GM18861 (cell line): ENCODE measurements at regions not wholly inside any gene's neighbourhood (a gene's known extent, or its start where the extent isn't known, plus 50 kb on each side); places are given as distances from the start of the nearest gene placed in this dataset.

Source experiments
- ATAC-seq: cut with Tn5 transposase; IDR thresholded peaks from one replicate; pipeline ENCODE4 v1.9.1; 2021; ENCODE audit not compliant: unreplicated experiment

DNA sequence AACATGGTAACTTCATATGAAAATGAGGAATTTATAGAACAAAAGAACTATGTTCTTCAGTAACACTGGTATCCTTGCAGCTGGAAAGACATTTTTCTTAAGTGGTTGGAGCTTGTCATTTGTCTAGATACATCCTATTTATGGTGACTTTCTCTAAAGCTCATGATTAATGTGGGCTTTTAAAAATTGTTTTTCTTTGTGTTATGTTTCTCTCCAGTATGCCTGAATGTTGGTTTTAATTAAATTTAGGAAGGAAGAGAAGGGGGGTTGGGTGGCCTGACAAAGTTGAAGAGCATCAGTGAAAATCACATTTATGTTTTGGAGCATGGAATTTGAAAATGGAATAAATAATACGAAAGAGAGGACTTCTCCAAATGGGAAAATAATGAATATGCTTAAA is 457.1 kb upstream of the ETAA1 start:
- no peak for ATAC-seq

DNA sequence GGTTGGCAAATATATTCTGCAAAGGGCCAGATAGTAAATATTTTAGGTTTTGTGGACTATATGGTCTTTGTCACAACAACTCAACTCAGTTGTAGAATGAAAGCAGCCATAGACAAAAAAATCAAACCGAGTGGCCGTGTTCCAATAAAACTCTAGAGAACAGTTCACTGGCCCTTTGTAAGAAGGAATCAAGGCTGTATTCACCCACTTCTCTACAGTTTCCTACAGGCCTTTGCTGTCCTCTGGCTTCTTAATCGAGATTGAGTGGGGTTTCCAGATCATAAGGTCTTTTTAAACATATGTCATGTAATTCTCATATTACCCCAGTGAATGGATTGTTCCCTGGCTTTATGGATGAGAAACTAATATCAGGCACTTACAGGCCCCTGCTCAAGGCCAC is 448.9 kb upstream of the ETAA1 start:
- no peak for ATAC-seq

DNA sequence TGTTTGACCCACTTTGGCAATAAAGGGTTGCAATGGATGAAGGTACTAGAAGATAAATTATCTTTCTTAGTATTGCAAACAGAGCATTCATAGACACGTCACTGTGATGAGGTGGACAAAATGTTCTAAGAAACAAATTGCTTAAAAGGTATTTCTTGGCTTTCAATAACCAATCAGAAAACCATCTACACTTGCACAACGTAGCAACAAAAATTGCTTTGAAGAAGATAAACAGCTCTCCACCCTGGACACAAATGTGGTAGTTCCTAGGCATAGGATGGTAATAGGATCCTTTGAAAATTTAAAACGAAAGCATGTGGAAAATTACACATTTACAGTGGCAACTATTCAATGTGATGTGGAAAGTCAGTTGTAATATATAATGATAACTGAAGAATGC is 439.9 kb upstream of the ETAA1 start:
- no peak for ATAC-seq

DNA sequence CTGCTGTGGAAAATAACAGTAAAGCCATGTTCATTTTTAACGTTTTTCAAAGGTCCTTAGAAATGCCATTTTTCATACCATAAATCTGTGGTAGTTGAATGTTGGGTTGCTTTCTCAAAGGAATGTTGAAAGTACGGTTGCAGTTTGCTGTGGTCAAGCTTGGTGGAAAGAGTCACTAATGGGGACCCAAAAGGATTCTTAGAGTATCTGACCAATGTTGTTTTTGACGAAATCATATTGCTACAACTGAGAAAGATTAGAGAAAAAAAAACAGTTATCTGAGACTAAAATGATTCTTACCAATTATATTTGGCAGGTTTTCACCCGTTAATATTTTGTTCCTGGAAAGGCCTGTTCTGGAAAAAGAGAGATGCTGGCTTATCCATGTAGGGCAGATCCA is 439.5 kb upstream of the ETAA1 start:
- ATAC-seq: no peak

DNA sequence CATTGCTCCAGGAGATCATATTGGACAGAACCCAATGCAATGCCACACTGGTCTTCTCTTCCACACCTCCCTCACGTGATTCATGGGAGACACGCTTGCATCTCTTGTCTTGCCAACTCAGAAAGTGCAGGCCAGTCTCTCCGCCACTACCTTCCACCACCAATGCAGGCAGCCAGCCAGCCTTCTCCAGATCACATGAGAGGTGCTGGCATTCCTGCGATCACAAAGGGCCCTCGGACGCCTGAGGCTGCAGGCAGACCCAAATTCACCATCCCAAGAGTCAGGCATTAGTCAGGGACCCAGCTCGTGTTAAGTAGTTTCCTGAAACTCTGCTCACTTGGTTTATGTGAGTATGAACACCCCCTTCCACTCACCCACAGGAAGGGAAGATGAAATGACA is 437.0 kb upstream of the ETAA1 start:
- ATAC-seq: no peak

DNA sequence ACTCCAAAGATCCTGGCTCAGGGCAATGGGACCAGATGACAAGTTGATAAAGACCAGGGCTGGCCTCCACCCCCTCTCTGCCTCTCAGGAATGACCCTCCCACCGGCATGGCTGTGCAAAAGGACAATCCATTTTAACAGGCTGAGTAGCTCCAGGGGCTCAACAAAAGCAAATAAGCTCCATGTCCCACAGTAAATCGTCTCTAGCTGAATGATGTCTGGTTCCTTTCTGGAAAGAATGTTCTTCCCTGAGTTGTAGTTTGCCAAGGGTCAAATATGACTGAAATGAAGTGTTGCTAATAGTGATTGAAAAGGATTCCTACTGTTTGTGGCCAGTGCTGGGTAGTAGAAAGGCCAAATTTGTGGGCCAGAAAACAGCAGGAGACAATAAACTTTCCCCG is 434.4 kb upstream of the ETAA1 start:
- no peak for ATAC-seq

DNA sequence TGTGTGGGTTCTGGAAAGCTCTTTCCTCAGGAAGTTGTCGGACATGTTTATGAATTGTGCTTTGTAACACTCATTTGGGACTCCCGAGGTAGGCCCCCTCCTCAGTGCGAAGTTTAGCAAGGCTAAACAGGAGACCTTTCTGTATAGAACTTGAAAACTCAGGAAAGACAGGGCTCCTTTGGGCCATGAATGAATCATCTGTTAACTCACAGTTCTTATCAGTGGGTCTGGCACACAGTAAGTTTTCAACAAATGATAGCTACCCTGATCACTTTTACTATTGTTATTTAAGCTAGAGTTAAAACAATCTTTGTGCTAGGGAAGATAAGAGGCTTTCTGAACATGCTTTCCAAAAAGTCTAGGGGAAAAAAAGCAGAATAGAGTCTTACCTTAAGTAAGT is 430.5 kb upstream of the ETAA1 start:
- ATAC-seq: no peak

DNA sequence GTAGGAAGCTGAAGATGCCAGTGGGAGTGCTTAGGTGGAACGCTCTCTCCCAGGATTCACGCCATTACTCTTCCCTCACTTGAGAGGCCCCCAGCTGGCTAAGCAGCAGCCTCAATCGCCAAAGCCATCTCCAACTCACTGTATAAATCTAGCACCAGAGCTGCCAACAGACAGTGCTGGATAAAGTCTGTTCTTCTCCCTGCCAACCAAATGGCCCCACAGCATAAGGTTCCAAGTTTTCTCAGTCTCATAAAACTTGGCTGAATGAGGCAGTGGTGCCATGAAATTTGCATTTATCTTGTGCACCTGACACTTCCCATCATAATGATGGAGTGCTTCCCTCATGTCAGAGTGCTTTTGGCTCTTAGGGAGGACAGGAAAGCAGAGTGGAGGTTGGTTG is 428.2 kb upstream of the ETAA1 start:
- no peak for ATAC-seq

DNA sequence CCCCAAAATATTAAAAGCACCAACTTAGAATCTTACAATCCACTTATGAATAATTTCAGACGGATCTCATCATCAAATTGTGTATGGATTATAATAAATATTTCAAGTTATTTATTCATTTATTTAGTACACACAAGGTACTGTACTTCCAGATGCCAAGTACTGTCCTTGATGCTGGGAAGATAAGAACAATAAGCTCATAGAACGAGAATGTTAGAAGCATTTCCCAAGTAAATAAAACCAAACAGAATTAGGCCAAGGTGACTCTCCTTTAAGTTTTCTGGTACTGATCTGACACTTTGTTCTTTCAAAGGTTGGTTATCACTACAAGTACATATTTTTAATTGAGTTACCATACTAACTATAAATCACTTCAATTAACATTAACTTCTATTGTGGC is 416.1 kb upstream of the ETAA1 start:
- no peak for ATAC-seq

DNA sequence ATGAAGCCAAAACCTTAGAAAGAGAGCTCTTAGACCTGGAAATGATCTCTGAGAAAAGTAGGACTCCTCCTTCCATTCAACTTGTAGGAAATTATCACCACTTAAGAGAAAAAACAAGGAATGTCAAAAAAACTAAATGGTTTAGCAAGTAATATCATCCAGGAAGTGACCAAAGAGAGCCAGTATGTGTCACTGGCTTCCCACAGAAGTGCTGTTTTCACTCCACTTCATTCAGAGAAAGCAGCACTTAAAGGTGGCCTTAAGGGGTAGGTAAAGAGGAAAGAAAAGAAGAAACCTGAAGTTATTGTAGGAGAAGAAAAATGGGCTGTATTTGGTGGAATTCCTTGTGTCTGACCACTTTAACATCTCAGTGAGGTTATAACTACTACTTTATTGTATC is 414.4 kb upstream of the ETAA1 start:
- no peak for ATAC-seq

DNA sequence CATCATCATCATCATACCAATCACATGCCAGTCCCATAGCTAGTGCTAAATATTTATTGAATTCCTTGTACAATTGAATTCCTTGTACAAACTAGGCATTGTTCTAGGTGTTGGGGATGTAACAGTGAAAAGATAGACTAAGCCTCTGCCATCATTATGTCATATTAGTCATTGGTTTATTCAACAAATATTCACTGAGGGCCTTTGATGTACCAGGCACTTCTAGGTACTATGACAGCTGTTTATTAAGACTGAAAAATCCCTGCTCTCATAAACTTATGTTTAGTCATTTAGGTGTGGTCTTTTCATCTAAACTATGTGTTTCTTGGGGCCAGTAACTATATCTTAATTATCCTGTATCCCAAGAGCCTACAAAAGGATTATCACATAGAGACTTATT is 412.3 kb upstream of the ETAA1 start:
- no peak for ATAC-seq

DNA sequence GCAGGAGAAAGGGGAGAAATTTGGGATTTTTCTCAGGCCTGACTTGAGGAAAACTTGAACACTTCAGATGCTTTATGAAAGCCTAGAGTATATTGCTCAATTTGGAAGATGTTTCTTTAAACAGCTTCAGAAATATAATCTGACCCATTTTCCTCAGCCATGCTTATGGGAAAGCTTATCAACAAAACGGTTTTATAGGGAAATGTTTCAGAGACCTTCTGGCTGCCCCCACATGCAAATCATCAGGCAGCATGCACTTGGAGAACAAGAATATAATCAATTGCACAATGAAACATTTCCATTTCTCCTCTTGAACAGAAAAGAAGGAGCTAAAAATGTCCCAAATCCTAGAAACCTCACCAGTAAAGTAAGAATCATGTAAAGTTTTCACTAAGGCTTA is 411.2 kb upstream of the ETAA1 start:
- no peak for ATAC-seq

DNA sequence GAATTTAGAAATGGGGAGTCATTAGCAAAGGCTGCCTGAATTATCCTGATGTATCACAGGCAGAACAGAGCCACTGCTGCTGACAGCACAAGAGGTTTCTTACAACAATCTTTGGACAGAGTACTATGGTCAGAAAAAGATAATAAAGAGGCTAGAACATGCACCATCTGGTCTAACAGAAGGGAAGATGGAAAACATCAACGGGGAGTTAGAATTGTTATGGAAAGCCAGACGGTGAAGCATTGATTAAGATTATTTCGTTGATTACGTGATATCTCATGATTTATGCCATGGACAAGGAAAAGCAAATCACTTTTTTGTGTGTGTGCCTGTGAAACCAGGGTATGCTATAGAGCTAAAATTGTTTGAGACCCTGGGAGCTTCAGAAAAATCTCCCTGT is 409.4 kb upstream of the ETAA1 start:
- no peak for ATAC-seq

DNA sequence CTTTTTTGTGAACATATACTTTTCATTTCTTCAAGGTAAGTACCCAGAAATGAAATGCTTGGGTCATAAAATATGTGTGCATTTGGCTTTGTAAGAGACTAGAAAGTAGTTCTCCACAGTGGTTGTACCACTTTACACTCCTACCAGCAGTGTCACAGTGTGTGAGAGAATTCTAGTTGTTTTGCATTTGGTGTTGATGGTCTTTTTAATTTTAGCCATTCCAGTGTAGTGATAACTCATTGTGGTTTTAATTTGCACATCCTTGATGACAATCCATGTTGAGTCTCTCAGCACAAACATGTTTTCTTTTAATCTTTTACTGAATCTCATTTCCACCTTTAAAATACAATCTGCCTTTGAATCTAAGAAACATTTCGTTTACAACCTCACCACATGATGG is 402.5 kb upstream of the ETAA1 start:
- ATAC-seq: no peak

DNA sequence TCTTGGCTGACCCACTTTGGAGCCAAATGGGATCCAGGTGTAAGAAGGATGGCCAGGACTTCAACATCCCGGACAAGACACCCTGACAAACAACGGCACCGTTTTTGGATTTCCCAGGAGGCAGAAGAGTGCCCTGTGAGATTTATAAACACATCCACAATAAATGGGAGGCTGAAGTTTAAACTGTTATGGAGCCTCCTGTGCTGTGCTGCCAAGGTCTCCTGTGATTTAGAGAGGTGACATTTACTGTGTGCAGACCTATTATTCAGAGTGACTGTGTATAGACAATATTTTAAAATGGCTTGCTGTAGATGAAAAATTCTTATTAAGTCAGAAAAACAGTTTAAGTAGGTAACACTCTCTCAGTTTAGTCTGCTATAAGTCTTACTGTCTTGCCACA is 401.5 kb upstream of the ETAA1 start:
- ATAC-seq: no peak

DNA sequence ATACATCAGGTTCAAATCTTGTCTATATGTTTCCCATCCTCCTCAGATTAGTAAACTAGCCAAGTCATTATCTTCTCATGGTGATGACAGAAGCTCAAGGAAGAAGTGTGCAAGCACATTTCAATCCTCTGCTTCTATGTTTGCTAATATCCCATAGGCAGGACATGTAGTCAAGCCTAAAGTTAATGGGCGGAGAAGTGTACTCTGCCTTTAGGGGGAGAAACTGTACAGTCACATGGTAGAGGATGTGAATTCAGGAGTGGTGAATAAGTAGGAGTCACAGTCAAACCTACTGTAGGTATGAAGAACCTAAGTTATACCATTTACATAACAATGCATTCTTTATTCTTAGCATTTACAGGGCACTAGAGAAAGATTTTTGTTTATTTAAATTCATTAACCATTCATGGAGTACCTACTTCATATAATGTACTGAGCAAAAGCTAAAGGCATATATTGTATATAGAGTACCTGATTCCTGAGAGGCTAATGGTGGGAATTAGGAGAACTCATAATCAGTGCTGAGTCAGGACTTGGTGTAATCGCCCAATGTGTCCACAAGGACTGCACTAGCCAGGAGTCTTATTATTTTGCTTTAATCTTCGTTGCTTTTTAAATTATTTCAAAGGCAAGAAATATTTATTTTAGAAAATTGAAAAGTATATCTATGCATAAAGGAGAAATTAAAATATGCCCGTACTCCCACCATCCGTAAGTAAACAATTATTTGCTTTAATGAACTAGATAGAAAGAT is 394.3 kb upstream of the ETAA1 start:
- no peak for ATAC-seq

DNA sequence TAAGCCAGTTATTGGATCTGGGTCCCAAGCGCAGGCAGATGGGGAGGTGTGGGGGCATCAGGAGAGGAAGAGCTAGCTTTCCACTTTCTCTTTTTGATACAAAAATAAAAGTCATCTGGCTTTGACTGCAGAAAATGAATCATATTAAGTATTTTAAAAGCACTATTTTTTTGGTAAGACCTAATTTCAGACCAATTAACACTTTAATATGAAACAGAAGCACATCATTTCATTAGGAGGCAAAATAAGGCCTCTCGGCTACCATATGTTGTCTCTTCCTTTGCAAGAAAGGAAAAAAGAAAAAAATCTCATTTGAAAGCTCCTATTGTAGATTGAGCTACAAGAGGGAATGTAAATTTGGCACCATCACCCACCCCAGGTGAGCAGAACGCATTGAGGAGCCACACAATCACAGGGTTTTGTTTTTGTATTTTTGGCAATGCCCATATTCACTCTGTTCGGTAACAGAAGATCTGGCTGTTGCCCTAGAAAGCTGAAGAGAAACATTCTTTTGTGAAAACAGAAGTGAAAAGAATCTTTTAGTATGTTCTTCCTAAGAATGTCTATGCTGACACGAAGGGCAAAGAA is 390.7 kb upstream of the ETAA1 start:
- no peak for ATAC-seq

DNA sequence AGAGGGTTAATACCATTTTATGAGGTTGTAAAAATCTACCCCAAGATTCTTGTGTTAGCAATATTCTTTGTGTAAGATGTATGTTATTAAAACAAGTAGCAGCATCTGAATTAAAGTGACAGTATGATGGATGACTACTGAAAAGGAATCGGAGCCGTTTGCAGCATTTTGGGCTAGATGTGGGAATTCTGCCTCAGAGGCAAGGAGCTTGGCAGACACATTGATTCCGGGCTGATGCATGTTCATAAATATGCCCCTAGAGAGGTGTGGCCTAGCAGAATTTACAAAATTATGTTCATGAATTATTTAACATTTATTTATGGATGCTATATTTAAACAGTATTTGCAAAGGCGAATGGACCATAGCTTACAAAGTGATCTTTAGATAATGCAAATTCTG is 389.0 kb upstream of the ETAA1 start:
- ATAC-seq: no peak

DNA sequence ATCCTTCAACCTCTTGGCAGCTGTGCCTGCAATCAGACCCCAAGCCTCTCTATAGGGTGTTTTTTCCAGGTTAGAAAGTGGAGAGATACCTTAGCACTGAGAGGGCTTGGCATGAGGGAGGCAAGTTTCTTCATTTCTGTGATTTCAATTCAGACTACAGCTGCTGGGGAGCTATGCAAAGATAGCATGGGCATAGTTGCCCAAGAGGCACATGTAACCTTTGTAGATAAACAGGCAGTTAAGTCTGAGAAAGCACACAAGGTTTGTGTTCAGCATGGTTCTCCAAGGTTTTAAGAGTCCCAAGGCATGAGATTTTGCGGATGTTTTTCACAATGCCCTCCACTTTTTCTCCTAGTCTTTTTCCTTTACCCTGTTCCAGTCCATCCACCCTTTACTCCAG is 385.0 kb upstream of the ETAA1 start:
- no peak for ATAC-seq

DNA sequence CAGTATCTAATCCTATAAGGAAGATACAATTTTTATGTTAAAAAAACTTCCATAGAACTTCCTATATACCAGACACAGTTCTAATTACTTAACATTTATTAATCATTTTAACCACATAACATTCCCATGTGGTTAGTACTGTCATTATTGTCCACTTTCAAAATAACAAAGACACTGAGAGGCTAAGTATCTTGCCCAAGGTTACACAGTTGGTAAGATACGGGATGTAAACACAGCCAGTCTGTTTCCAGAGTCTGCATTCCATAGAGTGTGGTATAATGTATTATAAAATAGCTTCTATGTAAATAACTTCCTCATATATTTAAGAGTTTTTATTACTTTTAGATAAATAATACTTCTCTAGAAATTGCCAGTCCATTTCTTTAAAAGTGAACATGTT is 383.3 kb upstream of the ETAA1 start:
- ATAC-seq: no peak

DNA sequence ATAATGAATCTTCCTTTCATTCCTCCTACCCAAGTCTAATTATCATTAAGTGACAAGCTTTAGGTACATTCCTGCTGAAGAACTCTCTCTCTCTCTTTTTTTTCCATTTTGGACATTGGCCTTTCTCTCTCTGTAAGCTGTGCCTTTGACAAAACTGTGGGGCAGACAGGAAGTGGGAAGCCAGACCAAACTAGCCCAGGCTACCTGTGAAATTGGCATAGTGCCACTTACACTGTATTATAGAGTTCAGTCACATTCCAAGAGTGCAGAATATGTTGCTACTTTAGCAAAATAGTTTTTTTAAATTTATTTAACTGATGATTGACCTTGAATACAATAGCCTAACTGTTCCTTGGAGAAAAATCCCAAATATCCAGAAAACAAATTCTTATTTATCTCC is 381.5 kb upstream of the ETAA1 start:
- no peak for ATAC-seq

DNA sequence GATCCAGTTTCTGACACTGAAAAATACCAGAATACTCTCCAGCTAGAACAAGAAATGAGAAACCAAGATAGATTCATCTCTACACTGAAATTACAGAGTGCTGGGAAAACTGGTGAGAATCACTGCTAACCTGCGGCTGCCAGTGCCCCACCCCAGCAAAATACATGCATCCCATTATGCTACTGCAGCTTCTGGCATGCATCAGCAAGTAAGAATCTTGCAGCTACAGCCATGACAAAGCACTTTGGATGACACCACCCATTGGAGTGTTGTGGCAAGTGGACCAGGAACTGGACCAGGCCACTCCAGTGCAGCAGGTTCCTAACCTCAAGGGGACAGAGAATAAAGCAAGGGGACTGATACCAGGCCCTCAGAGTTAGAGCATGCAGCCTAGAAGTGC is 378.8 kb upstream of the ETAA1 start:
- no peak for ATAC-seq

DNA sequence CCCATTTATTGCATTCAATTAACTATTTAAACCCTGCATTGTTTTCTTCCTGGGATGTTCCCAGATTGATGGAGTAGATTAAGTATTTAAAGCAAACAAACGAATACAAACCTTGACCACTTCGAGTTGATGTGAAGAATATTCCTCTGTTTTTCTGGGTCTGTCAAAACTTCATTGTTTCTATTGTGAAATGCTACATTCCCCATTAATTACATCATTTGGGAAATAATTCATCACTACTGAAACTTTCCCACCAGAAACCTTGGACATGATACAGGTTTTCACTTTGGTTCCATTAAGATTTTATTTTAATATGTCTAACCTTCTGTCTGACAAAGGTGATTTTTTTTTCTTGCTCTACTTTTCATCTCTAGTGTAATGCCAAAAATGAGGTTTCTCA is 365.1 kb upstream of the ETAA1 start:
- no peak for ATAC-seq
